GM12891 (cell line): ENCODE measurements at regions not wholly inside any gene's neighbourhood (a gene's known extent, or its start where the extent isn't known, plus 50 kb on each side); places are given as distances from the start of the nearest gene placed in this dataset.
A peak's percentile ranks its signal among the peaks of the same experiment; 100 is the strongest.
"Not testable (repeated sequence)": the region's sequence is repeated elsewhere in the genome, so short reads cannot be mapped to it uniquely, and the experiment has no call there.

Experiments used
- DNase-seq: peaks from one replicate; pipeline ENCODE4 v3.0.0; 2011; ENCODE audit warnings: low spot score; ENCODE audit not compliant: insufficient read length
- FAIRE-seq: peaks from 2 replicates; lab custom pipeline; 2011; peaks lifted over from hg19 to GRCh38; lab: Jason Lieb, UNC
- PAX5 ChIP-seq: IDR thresholded peaks from 2 replicates; pipeline ENCODE4 v1.6.1; 2011; ENCODE audit warnings: low read length, moderate library complexity, mild to moderate bottlenecking; ENCODE audit not compliant: insufficient read depth, severe bottlenecking
- POLR2A ChIP-seq: IDR thresholded peaks from 2 replicates; pipeline ENCODE4 v1.6.1; 2011; ENCODE audit warnings: low read depth, low read length, control low read depth
- POLR2AphosphoS5 ChIP-seq: IDR thresholded peaks from 2 replicates; pipeline ENCODE4 v1.6.1; 2011; ENCODE audit warnings: low read depth, low read length, control low read depth
- POU2F2 ChIP-seq: IDR thresholded peaks from 2 replicates; pipeline ENCODE4 v1.6.1; 2011; ENCODE audit warnings: low read depth, mild to moderate bottlenecking, control low read depth, low read length, moderate library complexity
- SPI1 ChIP-seq: IDR thresholded peaks from 2 replicates; pipeline ENCODE4 v1.6.1; 2011; ENCODE audit warnings: low read depth, low read length, control low read depth
- TAF1 ChIP-seq: IDR thresholded peaks from 2 replicates; pipeline ENCODE4 v1.6.1; 2011; ENCODE audit warnings: low read depth, low read length, control low read depth

- FAIRE-seq: peak; percentile 73
- no peak for DNase-seq
- TF ChIP-seq PAX5 (no peak), SPI1 (peak; percentile 63)
Observed at GRCh38 chr9:78144663-78145377, 91.1 kb upstream of the CEP78 start.

GRCh38 chr9:78144008-78144381, 91.9 kb upstream of the CEP78 start:
- FAIRE-seq (peak; percentile 33), DNase-seq (no peak)
- TF ChIP-seq TAF1: no peak
- TF ChIP-seq PAX5: no peak
- TF ChIP-seq POU2F2: no peak
- no peak for TF ChIP-seq SPI1
- TF ChIP-seq POLR2A: no peak
- no peak for TF ChIP-seq POLR2AphosphoS5

GRCh38 chr9:78143281-78144007, 92.4 kb upstream of the CEP78 start:
- no peak for DNase-seq
- no peak for FAIRE-seq

GRCh38 chr9:78142264-78142663, 93.6 kb upstream of the CEP78 start:
- not testable (repeated sequence) for DNase-seq, FAIRE-seq

More at GRCh38 chr9:78143281-78144007, 92.4 kb upstream of the CEP78 start:
- TF ChIP-seq POLR2AphosphoS5 (no peak), TAF1 (no peak), POU2F2 (no peak), PAX5 (no peak), SPI1 (no peak), POLR2A (no peak)

GRCh38 chr9:78133751-78134150, 102.1 kb upstream of the CEP78 start:
- TF ChIP-seq POLR2AphosphoS5 (no peak), PAX5 (no peak), SPI1 (no peak), POU2F2 (no peak), POLR2A (no peak), TAF1 (no peak)
- FAIRE-seq (no peak), DNase-seq (no peak)

GRCh38 chr9:78132701-78133058, 101.1 kb upstream of the GNAQ start:
- FAIRE-seq (no peak), DNase-seq (no peak)
- TF ChIP-seq POLR2AphosphoS5: no peak
- no peak for TF ChIP-seq SPI1
- no peak for TF ChIP-seq POU2F2
- no peak for TF ChIP-seq POLR2A
- no peak for TF ChIP-seq PAX5
- no peak for TF ChIP-seq TAF1

GRCh38 chr9:78131969-78132700, 100.5 kb upstream of the GNAQ start:
- FAIRE-seq: peak; percentile 13
- TF ChIP-seq PAX5 (no peak), POLR2AphosphoS5 (no peak), POU2F2 (no peak), TAF1 (no peak), POLR2A (no peak), SPI1 (no peak)

GRCh38 chr9:78130853-78131252, 99.2 kb upstream of the GNAQ start:
- DNase-seq (no peak), FAIRE-seq (no peak)
- TF ChIP-seq TAF1: no peak
- TF ChIP-seq SPI1: no peak
- no peak for TF ChIP-seq PAX5
- no peak for TF ChIP-seq POLR2AphosphoS5
- TF ChIP-seq POU2F2: no peak
- no peak for TF ChIP-seq POLR2A

More at GRCh38 chr9:78131969-78132700, 100.5 kb upstream of the GNAQ start:
- DNase-seq: no peak

- FAIRE-seq (no peak), DNase-seq (no peak)
- no peak for TF ChIP-seq POU2F2
- TF ChIP-seq POLR2A: no peak
- no peak for TF ChIP-seq TAF1
Observed at GRCh38 chr9:78130004-78130403, 98.4 kb upstream of the GNAQ start.
